CD4-positive, alpha-beta T cell treated with Interleukin-17A for 4 hours (primary cell): ENCODE measurements at regions not wholly inside any gene's neighbourhood (a gene's known extent, or its start where the extent isn't known, plus 50 kb on each side); places are given as distances from the start of the nearest gene placed in this dataset.
"Not testable (repeated sequence)": the region's sequence is repeated elsewhere in the genome, so short reads cannot be mapped to it uniquely, and the experiment has no call there.

ENCODE experiments used
- DNase-seq: peaks from one replicate; pipeline ENCODE4 v3.0.0-alpha.2; 2020; ENCODE audit warnings: mixed read lengths

DNA sequence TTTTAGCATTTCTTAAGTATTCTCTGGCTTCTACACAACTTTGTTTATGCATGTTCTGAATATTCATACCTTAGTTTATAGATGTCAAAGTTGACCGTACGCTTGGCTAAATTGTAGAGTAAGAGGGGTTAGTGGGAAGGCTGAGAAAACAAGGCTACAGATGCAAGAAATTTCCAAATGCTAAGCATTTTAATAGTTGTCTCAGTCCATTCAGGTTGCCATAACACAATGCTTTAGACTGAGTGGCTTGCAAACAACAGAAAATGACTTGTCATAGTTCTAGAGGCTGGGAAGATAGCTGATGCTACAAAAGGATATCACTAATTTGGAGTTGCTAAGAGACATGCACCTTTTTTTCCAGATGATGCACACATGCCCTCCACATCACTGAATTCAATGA lies 53.0 kb upstream of the C1QTNF3 start:
- DNase-seq, result not testable (repeated sequence)

GRCh38 chr5:34099891-34100290 lies 56.9 kb upstream of the C1QTNF3 start:
- DNase-seq, result not testable (repeated sequence)

DNA sequence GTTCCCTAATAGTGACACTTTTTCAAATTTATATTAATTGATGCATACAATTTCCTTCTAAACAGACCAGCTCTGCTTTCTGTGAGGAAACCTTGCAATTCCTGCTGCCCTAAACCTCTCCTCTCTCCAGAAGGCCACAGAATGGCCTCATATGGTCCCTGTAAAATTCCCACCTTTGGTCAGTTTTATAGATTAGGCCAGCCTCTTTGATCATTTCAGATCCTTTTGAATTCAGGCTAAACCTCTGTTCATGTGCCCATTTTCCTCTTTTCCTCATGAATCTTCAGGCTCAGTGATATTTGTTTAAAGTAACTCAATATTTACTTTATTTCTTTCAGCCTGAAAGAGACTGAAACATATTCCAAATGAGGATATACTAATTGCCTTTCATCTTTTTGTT lies 58.6 kb upstream of the C1QTNF3 start:
- DNase-seq, result not testable (repeated sequence)

DNA sequence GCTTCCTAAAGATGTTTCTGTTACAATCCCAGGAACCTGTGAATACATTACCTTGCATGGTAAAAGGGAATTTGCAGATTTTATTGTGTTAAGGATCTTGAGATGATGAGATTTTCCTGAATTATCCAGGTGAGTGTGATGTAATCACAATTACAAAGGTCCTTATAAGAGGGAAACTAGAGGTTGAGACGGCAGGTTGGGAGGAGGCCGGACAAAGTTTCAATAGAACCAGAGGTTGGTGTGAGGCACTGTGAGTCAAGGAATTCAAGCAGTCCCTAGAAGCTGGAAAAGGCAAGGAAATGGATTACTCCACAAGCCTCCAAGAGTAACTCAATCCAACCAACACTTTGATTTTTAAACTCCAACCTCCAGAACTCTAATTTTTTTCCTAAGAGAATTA lies 65.9 kb upstream of the C1QTNF3 start:
- DNase-seq, result not testable (repeated sequence)

GRCh38 chr5:34124280-34124679 lies 81.3 kb upstream of the C1QTNF3 start:
- not testable (repeated sequence) for DNase-seq

DNA sequence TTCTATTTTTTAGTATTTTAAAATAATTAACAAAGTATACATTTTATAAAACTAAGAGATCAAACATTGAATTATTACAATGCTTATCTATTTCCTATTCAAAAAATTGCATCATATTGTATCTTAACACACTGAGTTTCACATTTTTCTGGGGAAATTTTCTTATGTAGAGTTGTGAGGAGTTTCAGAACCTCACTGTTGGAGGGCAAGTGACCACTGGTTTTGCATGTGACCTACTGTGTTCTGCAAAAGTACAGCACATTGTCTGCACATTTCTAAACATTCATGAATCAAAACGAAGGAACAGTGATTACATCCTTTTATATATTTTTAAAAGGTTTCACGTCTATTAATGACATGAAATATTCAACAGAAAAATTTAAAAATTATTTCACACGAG lies 82.3 kb upstream of the C1QTNF3 start:
- DNase-seq, result not testable (repeated sequence)

- DNase-seq, result not testable (repeated sequence)
Observed at GRCh38 chr5:34126741-34127140, 83.7 kb upstream of the C1QTNF3 start.

DNA sequence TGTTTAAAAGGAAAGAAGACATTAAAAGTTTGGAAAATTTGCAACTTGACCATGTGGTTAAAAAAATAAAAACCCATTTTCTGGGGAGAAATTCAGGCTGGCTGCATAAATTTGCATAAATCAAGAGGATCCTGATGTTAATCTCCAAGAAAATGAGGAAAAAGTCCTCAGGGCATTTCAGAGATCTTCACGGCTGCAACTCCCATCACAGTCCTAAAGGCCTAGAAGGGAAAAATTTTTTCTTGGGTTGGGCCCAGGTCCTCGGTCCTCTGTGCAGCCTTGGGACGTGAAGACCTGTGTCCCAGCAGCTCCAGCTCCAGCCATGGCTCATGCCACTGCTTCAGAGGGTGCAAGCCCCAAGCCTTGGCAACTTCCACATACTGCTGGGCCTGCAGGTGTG lies 84.8 kb upstream of the C1QTNF3 start:
- DNase-seq, result not testable (repeated sequence)

DNA sequence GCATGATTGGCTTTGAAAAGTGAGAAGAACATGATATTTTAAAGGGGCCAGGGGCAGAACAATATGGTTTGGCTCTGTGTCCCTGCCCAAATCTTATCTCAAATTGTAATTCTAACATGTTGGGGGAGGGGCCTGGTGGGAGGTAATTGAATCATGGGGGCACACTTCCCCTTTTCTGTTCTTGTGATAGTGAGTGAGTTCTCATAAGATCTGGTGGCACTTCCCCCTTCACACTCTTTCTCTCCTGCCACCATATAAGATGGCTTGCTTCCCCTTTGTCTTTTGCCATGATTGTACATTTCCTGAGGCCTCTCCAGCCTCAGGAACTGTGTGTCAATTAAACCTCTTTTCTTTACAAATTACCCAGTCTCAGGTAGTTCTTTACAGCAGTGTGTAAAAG lies 85.9 kb upstream of the C1QTNF3 start:
- not testable (repeated sequence) for DNase-seq

GRCh38 chr5:34154988-34155387 lies 112.0 kb upstream of the C1QTNF3 start:
- not testable (repeated sequence) for DNase-seq

- DNase-seq, result not testable (repeated sequence)
Observed at GRCh38 chr5:34156703-34157414, 113.8 kb upstream of the C1QTNF3 start.

DNA sequence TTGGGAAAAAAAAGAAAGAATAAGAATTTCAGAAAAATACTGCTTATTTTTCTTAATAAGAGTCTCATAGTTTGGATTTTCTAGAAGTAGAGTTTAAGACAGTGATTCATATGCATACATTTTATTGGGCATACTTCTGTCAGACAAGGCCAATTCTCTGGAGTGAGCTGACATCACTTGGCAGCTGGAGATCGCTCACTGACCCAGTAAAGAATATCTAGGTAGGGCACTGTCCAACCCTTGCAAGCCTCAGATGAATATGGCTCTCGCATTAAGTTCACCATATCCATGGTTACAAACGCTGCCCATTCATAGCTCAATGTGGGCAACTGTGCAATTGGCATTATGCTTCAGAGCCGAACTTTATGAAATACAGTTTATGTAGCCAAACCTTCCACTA lies 117.9 kb upstream of the C1QTNF3 start:
- not testable (repeated sequence) for DNase-seq

DNA sequence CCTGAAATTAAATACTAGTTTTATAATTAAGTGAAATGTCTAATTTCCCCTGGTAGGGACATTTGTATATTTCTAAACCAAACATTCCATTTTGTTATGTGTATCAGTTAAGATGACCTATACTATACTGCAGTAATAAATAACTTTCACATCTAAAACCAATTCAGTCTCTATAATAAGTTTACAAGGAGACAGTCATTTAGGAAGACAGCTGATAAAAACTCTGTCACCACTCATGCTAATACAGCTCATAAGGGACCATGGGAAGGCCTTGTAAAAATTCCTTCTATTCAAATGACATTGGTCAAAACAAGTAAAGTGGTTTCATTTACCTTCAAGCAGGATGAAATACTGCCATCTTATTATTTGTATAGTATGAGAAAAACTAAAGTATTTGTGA lies 128.4 kb upstream of the C1QTNF3 start:
- DNase-seq, result not testable (repeated sequence)

GRCh38 chr5:34179453-34180190 lies 136.6 kb upstream of the C1QTNF3 start:
- DNase-seq, result not testable (repeated sequence)

GRCh38 chr5:34180225-34180624 lies 137.2 kb upstream of the C1QTNF3 start:
- not testable (repeated sequence) for DNase-seq

DNA sequence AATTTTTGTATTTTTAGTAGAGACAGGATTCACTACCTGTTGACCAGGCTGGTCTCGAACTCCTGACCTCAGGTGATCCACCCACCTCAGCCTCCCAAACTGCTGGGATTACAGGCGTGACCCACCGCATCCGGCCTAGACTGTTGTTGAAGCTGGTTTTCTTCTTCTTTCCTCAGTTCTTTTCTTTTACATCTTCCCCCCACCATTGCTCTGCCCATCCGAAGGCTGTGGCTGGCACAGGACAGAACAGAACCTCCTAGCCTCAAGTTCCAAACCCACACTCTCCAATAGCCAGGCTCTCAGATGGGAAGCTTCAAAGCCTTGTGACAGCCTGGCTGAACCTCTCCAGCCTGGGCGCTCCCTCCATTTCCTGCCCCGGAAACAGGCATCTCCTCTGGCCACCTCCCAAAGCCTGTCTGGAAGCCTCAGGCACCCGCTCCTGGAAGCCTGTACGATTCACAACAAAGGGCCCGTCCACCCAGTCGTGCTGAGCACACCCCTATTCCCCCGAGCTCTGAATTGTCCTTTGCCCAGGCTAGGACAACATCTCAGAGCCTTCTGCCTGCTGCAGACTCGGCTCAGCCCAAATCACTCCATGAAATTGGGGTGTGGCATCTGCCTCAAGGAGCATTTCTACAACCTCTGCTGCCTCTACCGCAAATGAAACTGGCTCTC lies 138.1 kb upstream of the C1QTNF3 start:
- DNase-seq, result not testable (repeated sequence)

DNA sequence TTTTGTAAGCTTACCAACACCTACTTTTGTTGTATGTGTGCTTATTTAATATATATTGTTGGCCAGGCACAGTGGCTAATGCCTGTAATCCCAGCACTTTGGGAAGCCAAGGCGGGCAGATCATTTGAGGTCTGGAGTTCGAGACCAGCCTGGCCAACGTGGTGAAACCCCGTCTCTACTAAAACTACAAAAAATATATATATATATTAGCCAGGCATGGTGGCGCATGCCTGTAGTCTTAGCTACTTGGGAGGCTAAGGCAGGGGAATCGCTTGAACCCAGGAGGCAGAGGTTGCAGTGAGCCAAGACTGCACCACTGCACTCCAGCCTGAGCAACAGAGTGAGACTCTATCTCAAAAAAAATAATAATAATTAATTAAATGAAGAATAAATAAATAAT lies 142.0 kb upstream of the C1QTNF3 start:
- DNase-seq, result not testable (repeated sequence)

DNA sequence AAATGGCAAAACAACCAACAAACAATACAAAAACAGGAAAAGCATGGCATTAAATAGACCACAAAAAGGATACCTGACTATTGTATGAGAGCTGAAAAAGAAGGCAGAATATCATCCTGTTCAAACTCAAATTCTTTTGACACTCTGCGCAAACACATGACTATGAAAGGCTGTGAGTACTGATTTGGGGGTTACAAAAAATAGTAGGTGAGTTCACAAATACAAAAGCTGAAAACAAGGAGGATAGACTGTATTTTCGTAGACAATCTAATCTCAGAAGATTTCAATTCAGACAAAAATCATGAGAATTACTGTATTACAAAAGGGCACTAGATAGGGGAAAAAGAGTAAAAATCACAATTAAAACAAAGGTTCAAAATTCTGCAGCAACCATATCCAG lies 142.6 kb upstream of the C1QTNF3 start:
- not testable (repeated sequence) for DNase-seq

GRCh38 chr5:34186108-34186507 lies 143.1 kb upstream of the C1QTNF3 start:
- not testable (repeated sequence) for DNase-seq

- DNase-seq, result not testable (repeated sequence)
Observed at GRCh38 chr5:34186865-34187264, 143.9 kb upstream of the C1QTNF3 start.

GRCh38 chr5:34187441-34187840 lies 144.4 kb upstream of the C1QTNF3 start:
- DNase-seq, result not testable (repeated sequence)

DNA sequence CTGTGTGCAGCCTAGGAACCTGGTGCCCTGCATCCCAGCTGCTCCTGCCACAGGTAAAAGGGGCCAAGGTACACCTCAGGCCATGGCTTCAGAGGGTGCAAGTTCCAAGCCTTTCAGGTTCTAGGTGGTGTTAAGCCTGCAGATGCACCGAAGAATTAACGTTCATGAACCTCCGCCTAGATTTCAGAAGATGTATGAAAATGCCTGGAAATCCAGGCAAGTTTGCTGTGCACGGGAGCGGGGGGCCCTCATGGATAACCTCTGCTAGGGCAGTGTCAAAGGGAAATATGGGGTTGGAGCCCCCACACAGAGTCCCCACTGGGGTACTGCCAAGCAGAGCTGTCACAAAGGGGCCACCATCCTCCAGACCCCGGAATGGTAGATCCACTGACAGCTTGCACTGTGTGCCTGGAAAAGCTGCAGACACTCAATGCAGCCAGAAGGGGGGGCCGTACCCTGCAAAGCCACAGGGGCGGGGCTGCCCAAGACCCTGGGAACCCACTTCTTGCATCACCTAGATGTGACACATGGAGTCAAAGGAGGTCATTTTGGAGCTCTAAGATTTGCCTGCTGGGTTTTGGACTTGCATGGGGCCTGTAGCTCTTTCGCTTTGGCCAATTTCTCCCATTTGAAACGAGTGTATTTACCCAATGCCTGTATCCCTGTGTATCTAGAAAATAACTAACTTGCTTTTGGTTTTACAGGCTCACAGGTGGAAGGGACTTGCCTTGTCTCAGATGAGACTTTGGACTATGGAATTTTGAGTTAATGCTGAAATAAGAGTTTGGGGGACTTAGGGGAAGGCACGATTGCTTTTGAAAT lies 145.2 kb upstream of the C1QTNF3 start:
- DNase-seq, result peak; percentile 60

DNA sequence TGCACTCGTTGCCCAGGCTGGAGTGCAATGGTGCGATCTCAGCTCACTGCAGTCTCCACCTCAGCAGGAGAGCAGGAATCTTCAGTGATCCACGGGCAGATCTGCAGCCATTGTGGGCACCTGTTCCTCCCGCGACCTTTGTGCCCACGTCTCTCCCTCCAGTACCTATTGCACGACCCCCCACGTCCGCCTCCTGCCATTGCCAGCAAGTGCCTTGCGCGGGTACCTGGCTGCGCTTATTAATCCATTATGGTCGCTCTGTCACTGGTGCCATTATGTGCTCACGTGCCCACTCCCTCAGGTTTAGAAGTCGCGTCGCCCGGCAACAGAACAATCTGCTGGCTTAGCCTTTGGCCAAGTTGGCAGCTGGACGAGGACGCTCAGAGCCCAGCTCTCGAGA lies 146.2 kb upstream of the C1QTNF3 start:
- DNase-seq, result not testable (repeated sequence)
